Astrocyte (in vitro differentiated cells and primary cell): ENCODE measurements at regions not wholly inside any gene's neighbourhood (a gene's known extent, or its start where the extent isn't known, plus 50 kb on each side); places are given as distances from the start of the nearest gene placed in this dataset.

Source experiments
- DNase-seq: peaks from one replicate; pipeline ENCODE4 v3.0.0-alpha.2; 2010; ENCODE audit warnings: low read depth
- FAIRE-seq: peaks from 2 replicates; lab custom pipeline; 2011; peaks lifted over from hg19 to GRCh38; lab: Jason Lieb, UNC
- H2AFZ ChIP-seq: 2 replicates; pipeline ENCODE4 v1.6.0; 2012; ENCODE audit warnings: low read depth, low read length, inconsistent platforms
- H3K27ac ChIP-seq: 2 replicates; pipeline ENCODE4 v1.5.1; 2011; ENCODE audit warnings: low read depth, low read length, inconsistent platforms
- H3K27me3 ChIP-seq: 2 replicates; pipeline ENCODE4 v1.6.0; 2011; ENCODE audit warnings: low read length, inconsistent platforms; ENCODE audit not compliant: insufficient read depth
- H3K36me3 ChIP-seq: 2 replicates; pipeline ENCODE4 v1.5.1; 2011; ENCODE audit warnings: low read length, inconsistent platforms; ENCODE audit not compliant: insufficient read depth
- H3K4me1 ChIP-seq: 2 replicates; pipeline ENCODE4 v1.5.1; 2011; ENCODE audit warnings: low read length, inconsistent platforms; ENCODE audit not compliant: insufficient read depth
- H3K4me2 ChIP-seq: 2 replicates; pipeline ENCODE4 v1.6.0; 2012; ENCODE audit warnings: low read length, inconsistent platforms
- H3K4me3 ChIP-seq: 2 replicates; pipeline ENCODE4 v1.5.1; 2011; ENCODE audit warnings: low read depth, mild to moderate bottlenecking, low read length, inconsistent platforms; ENCODE audit not compliant: insufficient read depth
- H3K79me2 ChIP-seq: 2 replicates; pipeline ENCODE4 v1.6.0; 2012; ENCODE audit warnings: mild to moderate bottlenecking, low read length, inconsistent platforms; ENCODE audit not compliant: insufficient read depth
- H3K9ac ChIP-seq: 2 replicates; pipeline ENCODE4 v1.6.0; 2012; ENCODE audit warnings: mild to moderate bottlenecking, low read length, inconsistent platforms
- H3K9me3 ChIP-seq: 2 replicates; pipeline ENCODE4 v1.5.1; 2012; ENCODE audit warnings: low read depth, mild to moderate bottlenecking, low read length, inconsistent platforms; ENCODE audit not compliant: insufficient read depth
- H4K20me1 ChIP-seq: 2 replicates; pipeline ENCODE4 v1.6.0; 2012; ENCODE audit warnings: low read length, inconsistent platforms; ENCODE audit not compliant: insufficient read depth
- H3K27ac Mint-ChIP-seq: one replicate; pipeline ENCODE4 v1.8.0; 2021; ENCODE audit warnings: mild to moderate bottlenecking, mixed read lengths; ENCODE audit not compliant: unreplicated experiment
- H3K27me3 Mint-ChIP-seq: one replicate; pipeline ENCODE4 v1.8.0; 2021; ENCODE audit warnings: low read depth, mixed read lengths; ENCODE audit not compliant: unreplicated experiment
- H3K36me3 Mint-ChIP-seq: one replicate; pipeline ENCODE4 v1.8.0; 2021; ENCODE audit warnings: low read depth, mixed read lengths; ENCODE audit not compliant: unreplicated experiment
- H3K4me1 Mint-ChIP-seq: one replicate; pipeline ENCODE4 v1.8.0; 2021; ENCODE audit warnings: low read depth, mixed read lengths; ENCODE audit not compliant: unreplicated experiment
- H3K4me3 Mint-ChIP-seq: one replicate; pipeline ENCODE4 v1.8.0; 2021; ENCODE audit warnings: mild to moderate bottlenecking, moderate library complexity, mixed read lengths; ENCODE audit not compliant: unreplicated experiment
- H3K9me3 Mint-ChIP-seq: one replicate; pipeline ENCODE4 v1.8.0; 2021; ENCODE audit warnings: mild to moderate bottlenecking, mixed read lengths; ENCODE audit not compliant: unreplicated experiment
- CTCF ChIP-seq: IDR thresholded peaks from 2 replicates; pipeline ENCODE4 v1.5.1; 2011; ENCODE audit warnings: low read depth, mild to moderate bottlenecking, inconsistent platforms, low read length, moderate library complexity; ENCODE audit not compliant: insufficient read depth
- EZH2 ChIP-seq: IDR thresholded peaks from 2 replicates; pipeline ENCODE4 v1.6.1; 2012; ENCODE audit warnings: mild to moderate bottlenecking, low read length, inconsistent platforms; ENCODE audit not compliant: insufficient read depth

GRCh38 chr1:55444667-55445066, 229.5 kb upstream of the USP24 start:
- no peak overlapping the region for H3K4me3 ChIP-seq
- peak overlapping the region; percentile 71 for H3K27ac ChIP-seq
- H3K9ac ChIP-seq: peak overlapping the region; percentile 62
- peaks cover 2% of the 10 kb centered on the region for H3K4me1 Mint-ChIP-seq
- peaks cover 3% of the 10 kb centered on the region for H3K27me3 Mint-ChIP-seq
- FAIRE-seq (no peak), DNase-seq (no peak)
- no peak overlapping the region for H3K27ac Mint-ChIP-seq
- H3K27me3 ChIP-seq: no peaks in the 10 kb centered on the region
- H3K4me2 ChIP-seq: no peak overlapping the region
- no peaks in the 10 kb centered on the region for H3K79me2 ChIP-seq
- H3K36me3 Mint-ChIP-seq: no peaks in the 10 kb centered on the region
- H3K36me3 ChIP-seq: no peaks in the 10 kb centered on the region
- peaks cover 3% of the 10 kb centered on the region for H3K9me3 Mint-ChIP-seq
- no peak overlapping the region for H2AFZ ChIP-seq
- no peak overlapping the region for H3K4me3 Mint-ChIP-seq
- H3K9me3 ChIP-seq: no peaks in the 10 kb centered on the region
- TF ChIP-seq CTCF (no peak), EZH2 (no peak)
- peaks cover 15% of the 10 kb centered on the region for H3K4me1 ChIP-seq
- no peaks in the 10 kb centered on the region for H4K20me1 ChIP-seq

- no peak for FAIRE-seq
- Histone ChIP-seq H3K79me2 (no peaks in the 10 kb centered on the region), H2AFZ (peak overlapping the region; percentile 26), H3K27ac (peak overlapping the region; percentile 71), H4K20me1 (no peaks in the 10 kb centered on the region), H3K4me2 (no peak overlapping the region), H3K4me3 (no peak overlapping the region), H3K27me3 (no peaks in the 10 kb centered on the region), H3K36me3 (no peaks in the 10 kb centered on the region), H3K4me1 (peaks cover 15% of the 10 kb centered on the region), H3K9me3 (no peaks in the 10 kb centered on the region), H3K9ac (peak overlapping the region; percentile 43)
- peak; percentile 97 for DNase-seq
- peaks cover 2% of the 10 kb centered on the region for H3K4me1 Mint-ChIP-seq
- TF ChIP-seq CTCF: no peak
- no peak for TF ChIP-seq EZH2
- H3K36me3 Mint-ChIP-seq: no peaks in the 10 kb centered on the region
- H3K27me3 Mint-ChIP-seq: peaks cover 3% of the 10 kb centered on the region
- no peak overlapping the region for H3K4me3 Mint-ChIP-seq
- peaks cover 3% of the 10 kb centered on the region for H3K9me3 Mint-ChIP-seq
- peak overlapping the region; percentile 41 for H3K27ac Mint-ChIP-seq
These were observed 228.2 kb upstream of the USP24 start for GRCh38 chr1:55443175-55443915.

GRCh38 chr1:55441489-55441888, 226.3 kb upstream of the USP24 start:
- TF ChIP-seq CTCF: no peak
- TF ChIP-seq EZH2: no peak
- H2AFZ ChIP-seq: no peak overlapping the region
- H3K9me3 Mint-ChIP-seq: peaks cover 3% of the 10 kb centered on the region
- no peaks in the 10 kb centered on the region for H4K20me1 ChIP-seq
- H3K27me3 Mint-ChIP-seq: peaks cover 10% of the 10 kb centered on the region
- H3K27ac ChIP-seq: no peak overlapping the region
- no peak overlapping the region for H3K4me3 Mint-ChIP-seq
- H3K79me2 ChIP-seq: no peaks in the 10 kb centered on the region
- no peak overlapping the region for H3K4me3 ChIP-seq
- no peak overlapping the region for H3K27ac Mint-ChIP-seq
- H3K9me3 ChIP-seq: no peaks in the 10 kb centered on the region
- H3K4me2 ChIP-seq: no peak overlapping the region
- H3K36me3 ChIP-seq: no peaks in the 10 kb centered on the region
- DNase-seq (no peak), FAIRE-seq (no peak)
- H3K4me1 ChIP-seq: peaks cover 15% of the 10 kb centered on the region
- H3K4me1 Mint-ChIP-seq: peaks cover 1% of the 10 kb centered on the region
- no peak overlapping the region for H3K9ac ChIP-seq
- no peaks in the 10 kb centered on the region for H3K36me3 Mint-ChIP-seq
- H3K27me3 ChIP-seq: no peaks in the 10 kb centered on the region
